RPMI7951 (cell line): ENCODE measurements at regions not wholly inside any gene's neighbourhood (a gene's known extent, or its start where the extent isn't known, plus 50 kb on each side); places are given as distances from the start of the nearest gene placed in this dataset.

Experiments used
- DNase-seq: peaks from one replicate; pipeline ENCODE4 v3.0.0-alpha.2; 2012; ENCODE audit warnings: low read depth

DNA sequence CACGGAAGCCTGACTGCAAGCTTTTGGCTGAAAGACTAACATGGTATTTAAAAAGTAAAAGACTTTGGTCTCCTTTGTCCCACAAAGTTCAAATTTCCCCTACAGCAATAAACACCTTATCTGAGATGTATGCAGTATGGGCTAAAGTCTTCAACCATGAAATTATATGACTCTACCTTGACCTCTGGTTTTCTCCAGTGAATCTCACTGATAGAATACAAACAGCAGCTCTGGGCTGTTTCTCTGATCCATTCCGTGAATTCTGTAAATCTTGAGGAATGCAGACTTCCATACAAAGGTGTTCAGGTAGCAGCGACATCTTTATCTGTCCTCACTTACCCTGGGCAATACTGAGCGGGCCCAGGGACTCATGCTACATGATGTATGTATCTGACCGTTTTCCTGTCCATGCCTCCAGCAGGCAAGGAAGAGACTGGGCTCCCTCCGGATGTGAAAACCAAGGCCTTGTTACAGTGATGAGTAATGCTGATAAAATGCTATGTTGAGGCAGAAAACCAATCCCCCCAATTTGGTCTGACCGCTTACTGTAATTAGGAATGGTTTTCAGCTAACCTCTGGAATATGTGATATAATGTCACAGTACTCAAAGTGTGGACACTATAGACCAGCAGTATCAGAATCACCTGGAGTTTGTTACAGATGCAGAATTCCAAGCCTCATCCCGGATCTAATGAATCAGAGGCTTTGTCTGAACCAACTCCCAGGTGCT lies 589.8 kb downstream of the HS3ST4 start:
- DNase-seq: no peak

DNA sequence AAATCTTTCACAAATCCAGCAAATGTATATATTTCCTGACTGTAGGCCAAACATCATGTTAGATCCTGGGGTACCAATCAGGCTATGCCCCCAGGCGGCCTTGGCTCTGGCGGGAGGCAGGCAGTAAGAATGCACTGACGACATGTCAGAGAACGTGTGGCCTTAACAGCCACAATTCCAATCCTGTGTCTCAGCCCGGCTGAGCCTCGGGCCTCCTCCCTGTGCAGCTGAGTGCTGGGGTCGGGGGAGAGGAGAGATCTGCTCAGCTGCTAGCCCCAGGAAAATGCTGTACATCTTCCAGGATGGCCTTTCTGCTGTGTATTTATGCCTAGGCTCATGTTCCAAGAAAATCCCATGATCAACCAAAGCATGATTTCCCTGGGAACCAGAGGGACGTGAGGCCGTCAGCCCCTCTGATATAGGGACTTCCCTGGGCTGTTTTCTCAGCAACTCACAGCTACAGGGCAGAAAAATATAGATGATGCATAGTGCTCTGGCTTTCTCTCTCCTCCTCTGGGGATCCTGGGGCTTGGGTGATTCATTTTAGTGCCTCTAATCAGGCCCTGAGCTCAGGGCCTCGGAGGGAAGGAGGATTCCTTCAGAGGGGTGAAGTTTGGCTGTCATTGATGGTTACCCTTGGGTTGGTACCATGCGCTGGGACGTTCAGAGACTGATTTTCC lies 604.0 kb downstream of the HS3ST4 start:
- no peak for DNase-seq

DNA sequence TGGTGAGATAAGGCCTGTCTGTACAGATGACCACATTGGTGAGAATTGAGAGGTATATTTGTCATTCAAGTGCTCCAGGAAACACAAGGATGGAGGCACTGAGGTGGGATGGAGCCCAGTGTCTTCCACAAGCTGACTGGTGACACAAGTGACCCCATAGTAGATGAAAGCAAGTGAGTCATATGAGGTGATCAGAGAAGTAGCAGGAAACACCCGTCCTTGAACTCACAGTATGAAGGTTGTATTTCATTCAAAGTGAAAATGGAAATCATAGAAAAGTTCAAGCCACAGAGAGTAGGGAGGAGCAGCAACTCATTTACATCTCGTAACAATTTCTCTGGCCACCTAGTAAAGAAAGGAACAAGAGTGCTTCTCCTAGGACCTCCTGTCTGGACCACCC lies 609.8 kb downstream of the HS3ST4 start:
- DNase-seq: no peak

DNA sequence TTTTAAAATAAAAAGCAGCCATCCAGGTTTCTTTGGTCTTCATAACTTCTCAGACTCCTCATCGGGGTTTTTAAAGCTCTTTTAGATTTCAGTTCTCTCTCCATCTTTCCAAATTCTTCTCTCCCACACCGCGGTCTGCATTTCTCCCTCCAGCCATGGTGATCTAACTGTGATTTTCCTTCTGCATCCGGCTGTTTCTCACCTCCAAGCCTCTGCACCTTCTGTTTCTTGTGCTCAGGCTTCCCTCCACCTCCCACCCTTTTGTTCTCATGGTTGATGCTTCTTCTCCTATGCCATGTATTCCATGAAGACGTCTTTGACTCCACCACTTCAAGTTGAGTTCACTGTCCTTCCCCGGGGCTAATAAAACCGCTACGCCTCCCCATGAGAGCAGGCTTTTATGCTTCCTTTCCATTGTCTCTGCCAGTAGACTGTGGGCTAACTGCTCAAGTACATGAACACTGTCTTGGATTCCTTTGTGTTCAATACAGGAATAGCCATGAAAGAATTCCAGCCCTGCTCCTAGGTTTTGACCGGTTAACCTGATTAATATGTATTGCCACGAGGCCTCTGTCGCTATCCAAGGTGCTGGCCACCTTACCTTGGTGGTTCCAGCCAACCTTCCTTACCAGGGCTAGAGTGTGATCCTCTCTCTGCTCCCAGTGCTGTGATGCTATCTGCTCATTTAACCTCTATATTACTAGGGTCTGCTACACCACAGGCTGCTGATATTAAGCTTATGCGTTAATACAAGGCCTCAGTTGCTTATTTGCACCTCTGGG lies 625.1 kb downstream of the HS3ST4 start:
- DNase-seq: no peak

DNA sequence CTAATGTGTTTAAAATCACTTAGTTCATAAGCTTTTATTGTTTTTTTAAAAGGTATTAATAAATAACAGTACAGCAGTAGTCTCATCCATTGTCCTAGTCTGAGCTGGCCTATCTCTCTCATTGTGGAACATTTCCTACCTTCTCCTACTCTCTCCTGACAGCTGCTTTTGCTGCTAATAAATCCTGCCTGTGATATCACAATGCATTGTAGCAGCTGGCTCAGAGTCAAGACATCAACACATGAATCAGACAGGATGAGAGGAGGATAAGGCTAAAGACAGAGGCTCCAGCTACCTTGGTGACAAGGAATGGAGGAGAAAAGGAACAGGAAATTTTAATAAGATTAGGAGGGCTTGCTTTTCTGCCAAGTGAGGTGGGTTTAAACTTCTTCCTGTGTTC lies 626.1 kb downstream of the HS3ST4 start:
- DNase-seq: no peak

DNA sequence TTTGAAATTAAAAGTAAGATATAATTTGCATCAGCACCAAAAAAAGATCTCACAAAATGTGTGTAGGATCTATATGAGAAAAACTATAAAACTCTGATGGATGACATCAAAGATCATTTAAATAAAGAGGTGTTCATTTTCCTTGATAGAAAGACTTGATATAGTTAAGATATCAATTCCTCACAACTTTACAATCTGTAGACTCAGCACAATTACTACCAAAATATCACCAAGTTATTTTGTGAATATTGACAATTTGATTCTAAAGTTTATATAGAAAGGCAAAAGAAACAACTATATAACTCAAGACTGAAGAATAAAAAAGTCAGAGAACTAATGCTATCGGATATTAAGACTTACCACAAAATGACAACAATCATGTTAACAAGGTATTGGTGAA lies 638.9 kb downstream of the HS3ST4 start:
- DNase-seq: no peak

DNA sequence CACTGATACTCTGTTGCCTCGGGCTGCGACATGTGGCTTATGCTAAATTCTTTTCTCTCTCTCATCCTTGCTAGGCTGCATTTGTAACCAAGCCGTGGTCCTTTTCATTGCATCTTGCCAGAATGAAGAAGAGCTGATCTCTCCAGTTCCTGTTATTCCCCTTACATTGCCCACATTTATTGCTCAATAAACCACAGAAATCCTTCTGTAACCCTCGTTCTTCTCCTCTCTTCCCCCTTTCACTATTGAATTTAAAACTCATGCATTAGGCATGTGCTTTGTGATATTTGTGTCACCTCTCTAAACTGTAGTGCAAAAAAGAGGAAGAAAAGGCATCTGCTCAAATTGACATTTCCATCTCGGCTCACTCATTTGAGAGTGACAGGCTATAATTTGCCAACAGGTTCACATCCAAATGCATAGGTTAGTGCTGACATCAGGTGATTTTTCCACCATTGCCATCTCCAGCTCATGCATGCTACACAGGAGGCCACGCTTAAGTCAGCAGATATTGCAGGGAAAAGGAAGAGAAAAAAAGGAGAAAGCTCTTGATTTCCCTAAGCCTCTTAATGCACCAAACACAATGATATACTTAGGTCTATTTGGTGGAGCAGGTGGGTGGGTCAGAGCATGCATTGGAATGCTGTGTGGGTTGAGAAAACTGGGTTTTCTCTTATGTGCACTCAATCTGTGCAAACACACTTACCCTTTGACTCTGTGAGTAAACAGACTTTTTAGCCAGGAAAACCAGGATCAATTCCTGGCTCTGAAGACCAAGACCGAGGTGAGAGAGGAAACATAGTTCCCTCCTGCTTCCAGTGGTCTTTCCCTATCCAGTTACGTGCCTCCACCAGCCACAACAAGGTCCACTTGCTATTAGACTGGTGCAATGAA lies 642.7 kb downstream of the HS3ST4 start:
- no peak for DNase-seq

DNA sequence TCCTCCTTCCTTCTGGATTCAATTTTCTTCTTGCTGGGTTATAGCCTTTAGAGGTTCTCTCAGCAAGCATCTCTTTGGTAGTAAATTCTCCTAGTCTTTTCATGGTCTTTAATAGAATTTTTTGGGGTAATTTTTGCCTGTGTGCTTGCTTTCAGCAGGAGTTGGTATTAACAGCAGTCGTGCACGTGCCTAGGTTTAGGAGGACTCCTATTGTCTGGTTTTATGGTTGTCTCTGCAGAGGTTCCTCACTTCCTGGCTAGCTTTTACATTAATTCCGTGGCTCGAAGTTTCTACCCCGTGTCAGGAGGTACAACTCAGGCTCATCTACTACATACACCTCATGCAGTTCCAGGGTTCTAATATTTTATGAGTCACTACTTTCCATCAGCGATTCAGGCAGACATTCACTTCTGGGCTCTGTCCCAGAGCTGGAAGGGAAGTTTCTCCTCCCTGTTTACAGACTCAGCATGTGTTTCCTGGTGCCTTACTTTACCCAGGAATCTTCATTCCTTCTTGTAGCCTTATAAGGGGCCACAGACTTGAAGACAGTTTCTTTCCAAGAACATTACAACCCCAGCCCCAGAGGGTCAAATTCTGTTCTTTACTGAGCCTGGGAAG lies 643.6 kb downstream of the HS3ST4 start:
- DNase-seq: no peak

DNA sequence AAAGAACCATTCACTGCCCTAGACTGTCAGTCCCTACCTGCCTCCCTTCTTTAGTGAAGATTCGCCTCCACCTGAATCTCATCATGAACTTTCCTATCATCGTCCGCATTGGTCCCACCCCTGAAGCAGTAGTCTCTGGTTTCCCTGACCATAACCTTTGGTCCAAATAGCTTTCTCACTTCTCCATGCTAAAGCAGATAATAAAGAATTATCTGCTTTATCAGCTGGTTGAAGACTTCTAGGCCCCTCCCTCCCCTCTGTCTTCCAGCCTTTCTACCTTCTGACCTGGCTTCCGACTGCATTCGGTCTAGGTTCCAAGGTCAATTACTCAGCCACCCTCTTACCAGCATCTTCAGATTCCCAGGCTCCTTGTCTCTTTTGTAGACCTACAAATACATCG lies 650.9 kb downstream of the HS3ST4 start:
- DNase-seq: no peak

DNA sequence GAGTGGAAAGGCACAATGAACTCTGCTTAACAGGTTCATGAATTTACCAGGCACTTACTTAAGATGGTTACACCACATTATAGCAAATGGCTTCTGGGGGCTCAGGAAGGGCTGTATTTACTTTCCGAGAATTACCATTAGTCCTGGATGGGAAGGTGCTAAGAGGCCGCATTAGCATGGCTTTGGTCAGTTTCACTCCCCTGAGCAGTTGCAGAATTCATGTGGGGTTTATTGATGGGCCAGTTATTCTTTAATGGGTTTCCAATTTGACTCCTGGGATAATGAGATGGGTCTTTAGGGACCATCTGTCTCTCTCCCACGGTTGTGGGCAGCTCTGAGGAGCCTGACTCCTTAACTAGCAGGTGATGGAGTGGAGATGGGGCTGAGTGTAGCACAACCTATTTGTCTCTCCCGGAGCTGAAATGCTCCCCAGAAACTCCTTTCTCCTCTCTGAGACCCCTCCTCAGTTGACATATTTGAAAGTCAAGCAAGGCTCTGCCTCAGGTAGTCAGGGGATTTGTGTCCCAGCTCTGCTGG lies 652.5 kb downstream of the HS3ST4 start:
- DNase-seq: no peak

DNA sequence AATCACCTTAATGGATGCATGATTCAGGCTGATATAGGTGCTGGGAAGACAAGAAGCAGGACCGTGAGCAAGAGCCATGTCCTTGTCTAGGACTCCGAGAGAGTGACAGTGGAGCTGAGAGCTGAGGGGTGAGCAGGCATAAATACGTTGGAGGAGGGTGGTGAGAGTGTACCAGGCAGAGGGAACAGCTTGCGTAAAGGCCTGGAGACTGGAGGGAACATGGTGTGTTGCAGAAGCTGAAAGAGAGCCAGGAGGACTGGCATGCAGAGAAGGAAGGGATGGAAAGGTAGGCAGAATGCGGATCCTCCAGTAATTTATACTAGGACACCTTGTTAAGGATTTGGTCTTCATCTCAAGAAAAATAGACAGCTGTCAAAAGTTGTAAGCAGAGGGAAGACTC lies 653.2 kb downstream of the HS3ST4 start:
- no peak for DNase-seq

DNA sequence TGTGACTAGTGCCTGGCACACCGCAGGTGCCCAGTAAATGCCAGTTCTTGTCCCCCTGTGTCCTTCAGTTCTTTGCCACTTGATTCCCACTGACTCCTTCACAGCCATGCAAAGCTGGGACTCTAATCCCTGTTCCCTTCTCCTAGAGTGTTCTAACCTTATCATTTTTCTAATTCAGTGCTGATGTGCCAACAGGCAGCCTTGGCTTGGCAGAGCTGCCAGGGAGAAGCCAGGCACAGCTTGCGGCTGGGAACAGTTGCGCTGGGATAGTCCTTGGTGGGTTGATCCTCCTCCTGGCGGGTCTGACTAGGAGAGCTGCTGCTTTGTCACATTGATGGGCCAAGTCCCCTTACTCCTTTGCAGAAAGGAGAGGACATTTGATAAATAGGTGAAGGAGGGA lies 654.2 kb downstream of the HS3ST4 start:
- no peak for DNase-seq

DNA sequence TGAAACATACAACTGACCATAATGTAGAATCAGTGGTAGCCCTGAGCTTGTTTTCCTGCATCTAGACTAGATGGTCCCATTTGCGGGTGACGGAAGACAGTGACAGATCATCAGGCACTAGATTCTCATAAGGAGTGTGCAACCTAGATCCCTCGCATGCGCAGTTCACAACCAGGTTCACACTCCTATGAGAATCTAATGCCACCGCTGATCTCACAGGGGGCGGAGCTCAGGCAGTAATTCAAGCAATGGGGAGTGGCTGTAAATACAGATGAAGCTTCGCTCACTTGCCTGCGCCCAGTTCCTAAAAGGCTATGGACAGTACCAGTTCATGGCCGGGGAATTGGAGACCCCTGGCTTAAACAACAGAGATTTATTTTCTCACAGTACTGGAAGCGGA lies 656.3 kb downstream of the HS3ST4 start:
- DNase-seq: no peak

DNA sequence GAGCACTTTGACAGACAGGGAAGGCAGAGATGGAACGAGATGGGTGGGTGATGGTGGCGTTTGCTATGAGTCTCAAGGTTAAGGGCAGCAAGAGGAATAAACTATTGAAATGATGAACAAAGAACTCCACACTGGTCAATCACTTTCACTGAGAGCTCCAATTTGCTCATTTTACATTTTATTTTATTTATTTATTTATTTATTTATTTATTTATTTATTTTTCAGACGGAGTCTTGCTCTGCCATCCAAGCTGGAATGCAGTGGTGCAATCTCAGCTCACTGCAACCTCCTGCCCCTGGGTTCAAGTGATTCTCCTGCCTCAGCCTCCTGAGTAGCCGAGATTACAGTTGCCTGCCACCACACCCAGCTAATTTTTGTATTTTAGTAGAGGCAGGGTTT lies 669.1 kb downstream of the HS3ST4 start:
- DNase-seq: no peak

DNA sequence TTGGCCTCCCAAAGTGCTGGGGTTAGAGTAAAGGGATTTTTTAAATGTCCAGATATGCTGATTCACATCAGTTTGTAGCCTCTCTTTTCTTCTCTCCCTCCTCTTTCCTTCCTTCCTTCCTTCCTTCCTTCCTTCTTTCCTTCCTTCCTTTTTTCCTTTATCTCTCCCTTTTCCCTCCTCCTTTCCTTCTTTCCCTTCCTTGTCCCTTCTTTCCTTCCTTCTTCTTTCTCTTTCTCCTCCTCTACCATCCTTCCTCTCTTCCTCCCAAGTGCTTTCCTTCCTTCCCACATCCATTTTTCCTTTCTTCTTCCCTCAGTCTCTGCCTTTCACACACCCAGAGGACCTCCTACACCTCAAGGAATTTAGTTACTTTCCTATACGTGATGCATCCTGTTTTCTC lies 671.8 kb downstream of the HS3ST4 start:
- DNase-seq: no peak

DNA sequence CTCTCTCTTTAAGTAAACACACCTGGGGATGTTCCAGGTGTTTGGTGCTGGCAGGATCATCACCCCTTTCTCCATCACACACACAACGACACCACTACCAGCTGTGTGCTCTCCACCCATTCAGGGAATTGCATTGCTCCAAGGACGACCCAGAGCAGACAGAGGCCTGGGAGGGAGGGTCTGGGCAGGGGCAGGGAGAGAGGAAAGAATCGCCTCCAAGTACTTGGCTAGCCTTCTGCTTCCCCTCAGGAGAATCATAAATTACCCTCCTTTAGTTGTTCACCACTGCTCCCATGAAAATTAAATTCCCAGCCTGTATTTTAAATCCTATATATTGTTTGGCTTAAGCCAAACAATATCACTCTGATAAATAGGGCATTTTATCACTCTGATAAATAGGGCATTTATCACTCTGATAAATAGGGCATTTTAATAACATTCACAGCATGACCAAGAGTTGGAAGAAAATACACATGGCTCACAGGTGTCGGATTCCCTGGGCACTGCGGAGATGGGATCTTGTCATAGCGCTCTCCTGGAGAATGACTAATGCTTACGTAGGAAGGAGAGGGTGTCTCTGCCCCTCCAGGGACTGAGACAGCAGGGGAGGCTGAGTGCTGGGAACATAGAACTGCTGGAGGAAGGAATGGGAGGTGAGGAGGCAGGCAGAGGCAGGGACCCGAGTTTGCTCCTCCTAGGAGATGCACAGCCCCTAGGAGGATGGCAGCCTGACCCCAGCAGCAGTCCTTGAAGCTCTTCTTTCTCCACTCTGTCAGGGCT lies 673.6 kb downstream of the HS3ST4 start:
- no peak for DNase-seq

DNA sequence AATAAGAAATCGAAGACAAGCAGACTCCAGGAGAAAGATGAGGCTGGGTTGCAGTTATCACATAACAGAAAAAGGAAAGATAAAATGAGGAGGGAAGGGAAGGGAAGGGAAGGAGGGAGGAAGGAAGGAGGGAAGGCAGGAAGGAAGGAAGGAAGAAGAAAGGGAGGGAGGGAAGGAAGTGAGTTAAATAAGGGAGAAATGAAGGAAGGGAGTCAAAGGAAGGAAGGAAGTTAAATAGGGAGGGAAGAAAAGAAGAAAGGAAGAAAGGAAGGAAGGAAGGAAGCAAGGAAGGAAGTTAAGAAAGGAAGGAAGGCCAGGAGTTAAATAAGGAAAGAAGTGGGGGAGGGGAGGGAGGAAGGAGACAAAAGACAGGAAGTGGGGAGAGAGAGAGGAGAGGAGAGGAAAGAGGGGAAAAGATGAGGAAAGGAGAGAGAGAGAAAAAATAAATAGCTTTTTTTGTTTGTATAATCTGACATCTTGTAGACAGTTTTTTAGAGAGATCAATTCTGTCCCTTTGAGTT lies 679.6 kb downstream of the HS3ST4 start:
- DNase-seq: no peak

DNA sequence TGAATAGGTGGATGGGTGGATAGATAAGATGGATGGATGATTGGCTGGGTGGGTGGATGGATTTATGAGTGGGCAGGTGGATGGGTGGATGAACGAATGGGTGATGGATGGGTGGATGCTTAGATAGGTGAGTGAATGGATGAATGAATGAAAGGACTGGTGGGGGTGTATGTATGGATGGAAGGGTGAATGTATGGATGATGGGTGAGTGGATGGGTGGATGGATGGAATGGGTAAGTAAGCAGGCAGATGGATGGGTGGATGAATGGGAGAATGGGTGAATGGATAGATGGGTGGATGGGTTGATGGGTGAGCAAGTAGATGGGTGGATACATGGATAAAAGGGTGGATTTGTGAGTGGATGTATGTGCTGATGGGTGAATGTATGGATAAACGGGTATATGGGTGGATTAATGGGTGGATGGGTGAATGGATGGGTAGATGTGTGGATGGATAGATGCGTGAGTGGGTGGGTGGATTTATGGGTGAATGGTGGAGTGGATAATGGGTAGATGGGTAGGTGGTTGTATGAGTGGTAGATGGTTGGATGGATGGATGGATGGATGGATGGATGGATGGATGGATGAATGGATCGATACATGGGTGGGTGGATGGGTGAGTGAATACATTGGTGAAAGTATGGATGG lies 682.6 kb downstream of the HS3ST4 start:
- DNase-seq: no peak

DNA sequence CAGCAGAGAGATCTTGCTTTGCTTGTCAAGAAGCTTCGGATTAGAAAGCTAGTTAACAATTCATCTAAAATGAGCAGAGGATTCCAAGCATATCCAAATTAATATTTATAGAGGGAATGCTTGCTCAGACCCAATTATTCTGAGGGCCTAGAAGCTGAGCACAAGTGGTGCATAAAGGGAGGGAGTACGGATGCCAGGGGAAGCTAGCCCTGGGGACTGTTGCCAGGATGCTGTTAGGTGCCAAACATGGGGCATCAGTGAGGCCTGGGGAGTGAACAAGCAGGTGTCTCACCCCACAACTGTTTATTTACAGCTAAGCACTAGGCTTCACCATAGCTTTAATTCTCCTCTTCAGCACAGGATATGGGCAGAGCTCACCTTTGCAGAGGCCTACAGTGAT lies 684.1 kb upstream of the C16orf82 start:
- no peak for DNase-seq

DNA sequence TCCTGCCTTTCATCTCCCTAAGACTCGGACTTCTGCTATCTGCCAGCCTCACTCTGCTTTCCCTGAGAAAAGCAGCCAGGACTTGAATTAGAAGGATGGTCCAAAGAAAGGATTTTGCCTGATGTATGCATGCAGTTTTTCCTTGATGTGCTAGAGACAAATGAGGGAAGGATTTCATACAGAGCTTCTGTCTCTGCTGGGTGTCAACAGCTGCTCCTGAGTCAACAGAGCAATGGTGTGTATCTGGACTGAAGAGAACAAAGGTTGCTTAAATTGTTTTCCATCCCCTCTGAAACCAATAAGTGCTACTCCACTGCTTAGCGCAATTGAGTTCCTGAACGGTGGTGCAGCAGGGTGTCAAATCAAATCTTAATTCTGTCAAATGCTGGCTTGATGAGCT lies 680.6 kb upstream of the C16orf82 start:
- DNase-seq: no peak
